GM21528 (cell line): ENCODE measurements at regions not wholly inside any gene's neighbourhood (a gene's known extent, or its start where the extent isn't known, plus 50 kb on each side); places are given as distances from the start of the nearest gene placed in this dataset.
"Not testable (repeated sequence)": the region's sequence is repeated elsewhere in the genome, so short reads cannot be mapped to it uniquely, and the experiment has no call there.

ENCODE experiments used
- ATAC-seq: cut with Tn5 transposase; IDR thresholded peaks from one replicate; pipeline ENCODE4 v1.9.1; 2021; ENCODE audit warnings: mild to moderate bottlenecking, moderate library complexity; ENCODE audit not compliant: unreplicated experiment, low FRiP score

GRCh38 chr2:228956701-228957474, 314.2 kb downstream of the PID1 start:
- ATAC-seq = no peak

GRCh38 chr2:228949831-228950230, 321.3 kb downstream of the PID1 start:
- no peak for ATAC-seq

GRCh38 chr2:228945710-228946109, 325.4 kb downstream of the PID1 start:
- ATAC-seq = no peak

- ATAC-seq = no peak
These were observed 328.2 kb downstream of the PID1 start for GRCh38 chr2:228942856-228943255.

- ATAC-seq = no peak
These were observed 332.5 kb downstream of the PID1 start for GRCh38 chr2:228938629-228939028.

- no peak for ATAC-seq
These were observed 343.8 kb downstream of the PID1 start for GRCh38 chr2:228927028-228928010.

GRCh38 chr2:228919808-228920207, 351.3 kb downstream of the PID1 start:
- no peak for ATAC-seq

GRCh38 chr2:228917220-228917619, 353.9 kb downstream of the PID1 start:
- ATAC-seq = no peak

- ATAC-seq = no peak
These were observed 354.5 kb downstream of the PID1 start for GRCh38 chr2:228916416-228917090.

GRCh38 chr2:228913176-228913575, 357.9 kb downstream of the PID1 start:
- no peak for ATAC-seq

GRCh38 chr2:228910872-228911271, 360.2 kb downstream of the PID1 start:
- ATAC-seq = not testable (repeated sequence)

GRCh38 chr2:228902176-228902575, 368.9 kb downstream of the PID1 start:
- no peak for ATAC-seq

GRCh38 chr2:228901531-228901930, 369.6 kb downstream of the PID1 start:
- no peak for ATAC-seq

- ATAC-seq = no peak
These were observed 392.9 kb downstream of the PID1 start for GRCh38 chr2:228878138-228878537.

- no peak for ATAC-seq
These were observed 394.8 kb downstream of the PID1 start for GRCh38 chr2:228876276-228876675.

GRCh38 chr2:228875152-228875900, 395.8 kb downstream of the PID1 start:
- no peak for ATAC-seq

GRCh38 chr2:228871012-228871411, 400.1 kb downstream of the PID1 start:
- no peak for ATAC-seq

- no peak for ATAC-seq
These were observed 401.3 kb downstream of the PID1 start for GRCh38 chr2:228869636-228870264.

GRCh38 chr2:228867406-228867805, 403.7 kb downstream of the PID1 start:
- no peak for ATAC-seq

GRCh38 chr2:228866781-228867180, 404.3 kb downstream of the PID1 start:
- no peak for ATAC-seq
